OCI-LY1 (cell line): ENCODE measurements at regions not wholly inside any gene's neighbourhood (a gene's known extent, or its start where the extent isn't known, plus 50 kb on each side); places are given as distances from the start of the nearest gene placed in this dataset.

Experiments used
- H2AFZ ChIP-seq: fragments of 200-600 bp; sonication (generic), shearing (Covaris generic); 2 replicates; pipeline ENCODE4 v1.6.0; 2014; ENCODE audit warnings: antibody characterized with exemption, mild to moderate bottlenecking, low read length
- H3F3A ChIP-seq: fragments of 200-600 bp; sonication (generic), shearing (Covaris generic); 2 replicates; pipeline ENCODE4 v1.6.0; 2014; ENCODE audit warnings: mild to moderate bottlenecking, antibody characterized with exemption, low read length, moderate library complexity; ENCODE audit not compliant: insufficient read depth
- H3K27ac ChIP-seq: fragments of 200-600 bp; sonication (generic); 2 replicates; pipeline ENCODE4 v1.5.1; 2014; ENCODE audit warnings: low read length, mixed run types, mild to moderate bottlenecking, low read depth; ENCODE audit not compliant: poor library complexity, severe bottlenecking
- H3K27me3 ChIP-seq: fragments of 200-600 bp; sonication (generic); 2 replicates; pipeline ENCODE4 v1.6.0; 2014; ENCODE audit warnings: antibody characterized with exemption, mild to moderate bottlenecking, low read length, moderate library complexity; ENCODE audit not compliant: insufficient read depth
- H3K36me3 ChIP-seq: fragments of 200-600 bp; sonication (generic); 2 replicates; pipeline ENCODE4 v1.6.1; 2014; ENCODE audit warnings: mild to moderate bottlenecking, antibody characterized with exemption, low read length, moderate library complexity, mixed read lengths; ENCODE audit not compliant: insufficient read depth
- H3K4me1 ChIP-seq: fragments of 200-600 bp; sonication (generic); 2 replicates; pipeline ENCODE4 v1.5.1; 2014; ENCODE audit warnings: mild to moderate bottlenecking, low read length, moderate library complexity; ENCODE audit not compliant: insufficient read depth, severe bottlenecking
- H3K4me2 ChIP-seq: fragments of 200-600 bp; sonication (generic), shearing (Covaris generic); 2 replicates; pipeline ENCODE4 v1.6.1; 2014; ENCODE audit warnings: low read length
- H3K4me3 ChIP-seq: fragments of 200-600 bp; sonication (generic); 2 replicates; pipeline ENCODE4 v1.5.1; 2014; ENCODE audit warnings: low read length, low read depth, mild to moderate bottlenecking, mixed read lengths; ENCODE audit not compliant: poor library complexity, severe bottlenecking
- H3K79me2 ChIP-seq: fragments of 200-600 bp; shearing (Covaris generic); 2 replicates; pipeline ENCODE4 v1.6.1; 2016; ENCODE audit warnings: mixed run types, low read length, mixed read lengths; ENCODE audit not compliant: insufficient read depth
- H3K9ac ChIP-seq: fragments of 200-600 bp; sonication (generic), shearing (Covaris generic); 2 replicates; pipeline ENCODE4 v1.6.1; 2014; ENCODE audit warnings: mild to moderate bottlenecking, low read length, mixed read lengths
- H3K9me2 ChIP-seq: fragments of 200-600 bp; sonication (generic), shearing (Covaris generic); 2 replicates; pipeline ENCODE4 v1.6.1; 2014; ENCODE audit warnings: low read depth, mild to moderate bottlenecking, low read length, mixed read lengths
- H3K9me3 ChIP-seq: fragments of 200-600 bp; shearing (Covaris generic); 2 replicates; pipeline ENCODE4 v1.6.1; 2014; ENCODE audit warnings: low read length, mixed read lengths
- H4K20me1 ChIP-seq: fragments of 200-600 bp; sonication (generic), shearing (Covaris generic); 2 replicates; pipeline ENCODE4 v1.6.0; 2016; ENCODE audit warnings: mild to moderate bottlenecking, low read length; ENCODE audit not compliant: insufficient read depth
- CTCF ChIP-seq: fragments of 200-600 bp; sonication (generic), shearing (Covaris generic); IDR thresholded peaks from 2 replicates; pipeline ENCODE4 v1.5.1; 2017; ENCODE audit warnings: mild to moderate bottlenecking, antibody characterized with exemption, low read length, moderate library complexity, mixed read lengths
- EZH2 ChIP-seq: fragments of 200-600 bp; sonication (generic), shearing (Covaris generic); IDR thresholded peaks from 2 replicates; pipeline ENCODE4 v1.8.0; 2017; ENCODE audit warnings: borderline replicate concordance, mixed run types, mild to moderate bottlenecking, antibody characterized with exemption, low read length, moderate library complexity, mixed read lengths

GRCh38 chr19:28257396-28257795 lies 955.6 kb downstream of the UQCRFS1 start:
- TF ChIP-seq CTCF (no peak), EZH2 (no peak)
- Histone ChIP-seq H3K9me3 (no peaks in the 10 kb centered on the region), H3K27ac (no peak overlapping the region), H3K4me1 (no peaks in the 10 kb centered on the region), H3K4me3 (no peak overlapping the region), H4K20me1 (no peaks in the 10 kb centered on the region), H3K27me3 (0 out of 2 replicates have a peak, but pooled peaks cover 5% of the 10 kb centered on the region), H3K36me3 (no peaks in the 10 kb centered on the region), H3K9me2 (no peaks in the 10 kb centered on the region), H3F3A (no peaks in the 10 kb centered on the region), H3K4me2 (no peak overlapping the region), H3K9ac (no peak overlapping the region), H2AFZ (no peak overlapping the region), H3K79me2 (no peaks in the 10 kb centered on the region)

GRCh38 chr19:28247243-28247642 lies 965.7 kb downstream of the UQCRFS1 start:
- Histone ChIP-seq H4K20me1 (no peaks in the 10 kb centered on the region), H2AFZ (no peak overlapping the region), H3K36me3 (no peaks in the 10 kb centered on the region), H3K9me3 (no peaks in the 10 kb centered on the region), H3K27ac (no peak overlapping the region), H3K79me2 (no peaks in the 10 kb centered on the region), H3K9ac (no peak overlapping the region), H3K4me1 (no peaks in the 10 kb centered on the region), H3F3A (no peaks in the 10 kb centered on the region), H3K9me2 (no peaks in the 10 kb centered on the region), H3K4me2 (no peak overlapping the region), H3K27me3 (no peaks in the 10 kb centered on the region), H3K4me3 (no peak overlapping the region)
- TF ChIP-seq EZH2 (no peak), CTCF (no peak)

- no peaks in the 10 kb centered on the region for H3K27me3 ChIP-seq
- H3K9me2 ChIP-seq = no peaks in the 10 kb centered on the region
- no peak overlapping the region for H3K27ac ChIP-seq
- TF ChIP-seq CTCF (no peak), EZH2 (no peak)
- no peaks in the 10 kb centered on the region for H3K79me2 ChIP-seq
- H3K9ac ChIP-seq = no peak overlapping the region
- no peaks in the 10 kb centered on the region for H3K36me3 ChIP-seq
- no peaks in the 10 kb centered on the region for H3K4me1 ChIP-seq
- H2AFZ ChIP-seq = no peak overlapping the region
- no peaks in the 10 kb centered on the region for H3F3A ChIP-seq
- no peaks in the 10 kb centered on the region for H3K9me3 ChIP-seq
- no peaks in the 10 kb centered on the region for H4K20me1 ChIP-seq
- no peak overlapping the region for H3K4me3 ChIP-seq
- no peak overlapping the region for H3K4me2 ChIP-seq
These were observed 967.0 kb downstream of the UQCRFS1 start for GRCh38 chr19:28245937-28246336.
